ENCODE measurements at regions not wholly inside any gene's neighbourhood (a gene's known extent, or its start where the extent isn't known, plus 50 kb on each side); places are given as distances from the start of the nearest gene placed in this dataset.

GRCh38 chr11:39817241-39817640 is 1642.2 kb downstream of the LRRC4C start:
- no peak overlapping the region for H3K27ac ChIP-seq (ENCODE audit: extremely low read depth, low read depth, low read length)
- H3K36me3 ChIP-seq (ENCODE audit: control insufficient read depth in 2 of 2, insufficient read depth in 1 of 2, low read length in 2 of 2): no peaks in the 10 kb centered on the region
- no peaks in the 10 kb centered on the region for H3K4me1 ChIP-seq (ENCODE audit: control insufficient read depth, insufficient read depth, low read length)
- TF ChIP-seq GLI4 (tag by site-specific recombination; IDR thresholded peaks at IDR 0.05): no peak
- TF ChIP-seq ZNF660 (tag by site-specific recombination; IDR thresholded peaks at IDR 0.05): no peak
- no peak for TF ChIP-seq ZNF112 (tag by site-specific recombination; IDR thresholded peaks at IDR 0.05)
- no peak for TF ChIP-seq ZNF146 (tag by site-specific recombination; IDR thresholded peaks at IDR 0.05)
- TF ChIP-seq ZNF670 (tag by site-specific recombination; IDR thresholded peaks at IDR 0.05; ENCODE audit: low read depth): no peak
- TF ChIP-seq ZNF37A (tag by site-specific recombination; IDR thresholded peaks at IDR 0.05): no peak
- no peak for TF ChIP-seq ZBTB44 (tag by site-specific recombination; IDR thresholded peaks at IDR 0.05)
- TF ChIP-seq BCL11A (tag by site-specific recombination; IDR thresholded peaks at IDR 0.05; ENCODE audit: low read depth): no peak
- TF ChIP-seq ZSCAN23 (tag by site-specific recombination; IDR thresholded peaks at IDR 0.05): no peak
- no peak for TF ChIP-seq HOXD13 (CRISPR knock-in tag; IDR thresholded peaks at IDR 0.05; ENCODE audit: borderline replicate concordance)
- no peak for TF ChIP-seq ZNF830 (tag by site-specific recombination; IDR thresholded peaks at IDR 0.05; ENCODE audit: low read depth)
- no peak for TF ChIP-seq ZNF544 (tag by site-specific recombination; IDR thresholded peaks at IDR 0.05)
- TF ChIP-seq ZNF629 (tag by site-specific recombination; IDR thresholded peaks at IDR 0.05): no peak
- TF ChIP-seq ZNF433 (tag by site-specific recombination; IDR thresholded peaks at IDR 0.05; ENCODE audit: low read depth): no peak
- TF ChIP-seq ZBTB17 (tag by site-specific recombination; IDR thresholded peaks at IDR 0.05): no peak
- no peak for TF ChIP-seq MEIS1 (CRISPR knock-in tag; IDR thresholded peaks at IDR 0.05; ENCODE audit: borderline replicate concordance)
- TF ChIP-seq ZNF514 (tag by site-specific recombination; IDR thresholded peaks at IDR 0.05): no peak
- no peak for TF ChIP-seq ZNF221 (tag by site-specific recombination; IDR thresholded peaks at IDR 0.05; ENCODE audit: borderline replicate concordance)
- no peak for TF ChIP-seq ZNF416 (tag by site-specific recombination; IDR thresholded peaks at IDR 0.05)
- no peak for TF ChIP-seq KLF1 (tag by site-specific recombination; IDR thresholded peaks at IDR 0.05)
- CTCF ChIA-PET: no interaction called here
- H3K4me3 ChIP-seq (ENCODE audit: low read depth, low read length): no peak overlapping the region
- POLR2A ChIA-PET: no interaction called here
- H3K9me3 ChIP-seq (ENCODE audit: control insufficient read depth, insufficient read depth, low read depth, low read length): no peaks in the 10 kb centered on the region

GRCh38 chr11:39810358-39810757 is 1649.1 kb downstream of the LRRC4C start:
- CTCF ChIA-PET: no interaction called here
- Histone ChIP-seq H3K4me1 (ENCODE audit: control insufficient read depth, insufficient read depth, low read length) (no peaks in the 10 kb centered on the region), H3K27ac (ENCODE audit: extremely low read depth, low read depth, low read length) (no peak overlapping the region), H3K36me3 (ENCODE audit: control insufficient read depth in 2 of 2, insufficient read depth in 1 of 2, low read length in 2 of 2) (no peaks in the 10 kb centered on the region), H3K9me3 (ENCODE audit: control insufficient read depth, insufficient read depth, low read depth, low read length) (no peaks in the 10 kb centered on the region), H3K4me3 (ENCODE audit: low read depth, low read length) (no peak overlapping the region)
- POLR2A ChIA-PET: no interaction called here
- TF ChIP-seq ZNF473 (tag by site-specific recombination; IDR thresholded peaks at IDR 0.05) (no peak), ZSCAN5A (tag by site-specific recombination; IDR thresholded peaks at IDR 0.05) (no peak), ZNF155 (tag by site-specific recombination; IDR thresholded peaks at IDR 0.05) (no peak), ZFP37 (tag by site-specific recombination; IDR thresholded peaks at IDR 0.05) (no peak), ZNF510 (tag by site-specific recombination; IDR thresholded peaks at IDR 0.05; ENCODE audit: insufficient replicate concordance) (no peak), ZNF670 (tag by site-specific recombination; IDR thresholded peaks at IDR 0.05; ENCODE audit: low read depth) (no peak), CTCF (tag by site-specific recombination; IDR thresholded peaks at IDR 0.05) (no peak), ZSCAN4 (tag by site-specific recombination; IDR thresholded peaks at IDR 0.05) (no peak), ZSCAN18 (tag by site-specific recombination; IDR thresholded peaks at IDR 0.05) (no peak), ZNF555 (tag by site-specific recombination; conservative IDR thresholded peaks at IDR 0.05) (no peak)

All from HEK293 (cell line).